Activated B cell treated with CpG ODN at 0.5 μM for 24 hours (primary cell): ENCODE measurements at regions not wholly inside any gene's neighbourhood (a gene's known extent, or its start where the extent isn't known, plus 50 kb on each side); places are given as distances from the start of the nearest gene placed in this dataset.
"Not testable (repeated sequence)": the region's sequence is repeated elsewhere in the genome, so short reads cannot be mapped to it uniquely, and the experiment has no call there.

Experiments used
- ATAC-seq: fragments of 200-7000 bp; cut with Tn5 transposase; one replicate; pipeline ENCODE4 v1.10.0; 2021; ENCODE audit warnings: low read depth, mild to moderate bottlenecking, moderate library complexity
- CTCF ChIA-PET: fragments of 350-600 bp; sonication (Branson Sonifier 250); formaldehyde crosslinking; loops from one replicate; lab custom pipeline; 2021; ENCODE audit warnings: antibody characterized with exemption; lab: Charles Lee
- POLR2A ChIA-PET: fragments of 350-600 bp; sonication (Branson Sonifier 250); formaldehyde crosslinking; loops from one replicate; lab custom pipeline; 2021; ENCODE audit warnings: antibody characterized with exemption; lab: Charles Lee
- DNase-seq: peaks from one replicate; pipeline ENCODE4 v3.0.0; 2022
- H3K27ac Mint-ChIP-seq: one replicate; pipeline ENCODE4 v1.8.0; 2020; ENCODE audit warnings: mixed read lengths
- H3K27me3 Mint-ChIP-seq: one replicate; pipeline ENCODE4 v1.8.0; 2021; ENCODE audit warnings: mixed read lengths
- H3K36me3 Mint-ChIP-seq: one replicate; pipeline ENCODE4 v1.8.0; 2021; ENCODE audit warnings: low read depth, mixed read lengths
- H3K4me1 Mint-ChIP-seq: one replicate; pipeline ENCODE4 v1.8.0; 2021; ENCODE audit warnings: mixed read lengths
- H3K4me3 Mint-ChIP-seq: one replicate; pipeline ENCODE4 v1.8.0; 2020; ENCODE audit warnings: mild to moderate bottlenecking, mixed read lengths
- H3K9me3 Mint-ChIP-seq: one replicate; pipeline ENCODE4 v1.8.0; 2020; ENCODE audit warnings: mixed read lengths
- CTCF ChIP-seq: fragments of 200-600 bp; IDR thresholded peaks from one replicate; pipeline ENCODE4 v1.8.0; 2022; ENCODE audit warnings: antibody characterized with exemption, mild to moderate bottlenecking
- intact Hi-C: fragments of 100-400 bp; cut with micrococcal nuclease; formaldehyde crosslinking; loops from one replicate; pipeline ENCODE4 v1.15.1; 2024

GRCh38 chr18:25533218-25533617 is 181.3 kb upstream of the ZNF521 start:
- POLR2A ChIA-PET = no interaction called here
- no peak for DNase-seq
- no peak for TF ChIP-seq CTCF

GRCh38 chr18:25531207-25531606 is 179.2 kb upstream of the ZNF521 start:
- intact Hi-C loops = no loop called here
- TF ChIP-seq CTCF = no peak
- no peak overlapping the region for H3K4me3 Mint-ChIP-seq
- H3K27ac Mint-ChIP-seq = no peak overlapping the region
- ChIA-PET POLR2A (no interaction called here), CTCF (no interaction called here)
- peaks cover 6% of the 10 kb centered on the region for H3K4me1 Mint-ChIP-seq
- H3K9me3 Mint-ChIP-seq = peaks cover 11% of the 10 kb centered on the region
- peaks cover 5% of the 10 kb centered on the region for H3K27me3 Mint-ChIP-seq
- H3K36me3 Mint-ChIP-seq = no peaks in the 10 kb centered on the region
- ATAC-seq = no peak
- no peak for DNase-seq

More at GRCh38 chr18:25533218-25533617, 181.3 kb upstream of the ZNF521 start:
- ATAC-seq = no peak
- H3K27ac Mint-ChIP-seq = no peak overlapping the region
- H3K4me3 Mint-ChIP-seq = no peak overlapping the region
- intact Hi-C loops = no loop called here
- peaks cover 5% of the 10 kb centered on the region for H3K27me3 Mint-ChIP-seq
- H3K36me3 Mint-ChIP-seq = no peaks in the 10 kb centered on the region
- CTCF ChIA-PET = no interaction called here
- H3K9me3 Mint-ChIP-seq = peaks cover 11% of the 10 kb centered on the region
- no peaks in the 10 kb centered on the region for H3K4me1 Mint-ChIP-seq

- H3K36me3 Mint-ChIP-seq, H3K27me3 Mint-ChIP-seq, intact Hi-C loops, DNase-seq, CTCF ChIA-PET, H3K27ac Mint-ChIP-seq, H3K9me3 Mint-ChIP-seq, POLR2A ChIA-PET, ATAC-seq: not testable (repeated sequence)
- H3K4me3 Mint-ChIP-seq = peak overlapping the region; percentile 50
- H3K4me1 Mint-ChIP-seq = peaks cover 17% of the 10 kb centered on the region
These were observed 173.8 kb upstream of the ZNF521 start for GRCh38 chr18:25525789-25526188.

- H3K27me3 Mint-ChIP-seq = no peaks in the 10 kb centered on the region
- peaks cover 34% of the 10 kb centered on the region for H3K4me1 Mint-ChIP-seq
- no peaks in the 10 kb centered on the region for H3K36me3 Mint-ChIP-seq
- ChIA-PET CTCF (no interaction called here), POLR2A (no interaction called here)
- DNase-seq = no peak
- intact Hi-C loops = loop anchor here (5.0 kb wide), 2 partner anchors 49 to 166 kb away; partner anchors contain the start of gene ZNF521
- H3K4me3 Mint-ChIP-seq = no peak overlapping the region
- no peak for TF ChIP-seq CTCF
- peak; percentile 87 for ATAC-seq
- peak overlapping the region; percentile 69 for H3K27ac Mint-ChIP-seq
- peaks cover 3% of the 10 kb centered on the region for H3K9me3 Mint-ChIP-seq
These were observed 166.7 kb upstream of the ZNF521 start for GRCh38 chr18:25518716-25519053.

- DNase-seq = no peak
- intact Hi-C loops = loop anchor here (5.0 kb wide), 2 partner anchors 49 to 166 kb away; partner anchors contain the start of gene ZNF521
- peak; percentile 39 for ATAC-seq
- H3K4me3 Mint-ChIP-seq = no peak overlapping the region
- POLR2A ChIA-PET = no interaction called here
- no peaks in the 10 kb centered on the region for H3K36me3 Mint-ChIP-seq
- CTCF ChIA-PET = no interaction called here
- peaks cover 2% of the 10 kb centered on the region for H3K9me3 Mint-ChIP-seq
- H3K4me1 Mint-ChIP-seq = peaks cover 34% of the 10 kb centered on the region
- H3K27ac Mint-ChIP-seq = peak overlapping the region; percentile 69
- H3K27me3 Mint-ChIP-seq = no peaks in the 10 kb centered on the region
- no peak for TF ChIP-seq CTCF
These were observed 166.1 kb upstream of the ZNF521 start for GRCh38 chr18:25517881-25518715.
